Amniotic epithelial cell (primary cell): ENCODE measurements at regions not wholly inside any gene's neighbourhood (a gene's known extent, or its start where the extent isn't known, plus 50 kb on each side); places are given as distances from the start of the nearest gene placed in this dataset.

ENCODE experiments used
- DNase-seq: peaks from one replicate; pipeline ENCODE4 v3.0.0-alpha.2; 2010; ENCODE audit warnings: low read depth

DNA sequence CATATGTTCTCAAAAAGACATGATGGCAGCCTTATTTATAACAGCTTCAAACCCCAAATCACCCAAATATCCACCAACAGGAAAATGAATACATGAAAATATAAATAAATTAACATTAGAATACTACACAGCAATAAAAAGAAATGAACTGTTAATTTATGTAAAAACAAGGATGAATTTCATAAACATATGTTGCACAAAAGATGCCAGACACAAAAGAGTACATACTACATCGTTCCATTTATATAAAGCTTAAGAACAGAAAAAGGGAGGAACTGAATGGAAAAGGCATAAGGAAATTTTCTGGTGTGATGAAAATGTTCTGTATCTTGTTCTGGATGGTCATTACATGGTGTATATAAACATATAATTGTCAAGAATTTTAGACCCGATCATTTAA is 69.9 kb upstream of the TUSC7 start:
- DNase-seq, result no peak

DNA sequence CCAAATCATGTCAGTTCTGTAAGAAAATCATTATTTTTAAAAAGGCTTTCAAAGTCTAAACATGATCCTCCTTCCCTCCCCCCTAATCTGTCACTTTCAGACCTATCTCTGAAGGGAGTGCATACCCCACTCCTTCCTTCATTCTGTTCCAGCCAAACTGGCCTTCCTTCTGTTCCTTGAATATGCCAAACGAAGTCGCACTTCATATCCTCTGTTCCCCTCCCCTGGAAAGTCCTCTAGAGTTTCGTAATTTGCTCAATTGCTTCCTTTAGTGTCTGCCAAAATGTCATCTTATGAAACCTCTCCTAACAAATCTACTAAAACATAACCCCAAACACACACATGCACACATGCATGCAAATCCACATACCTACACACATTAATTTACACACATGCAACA is 69.5 kb upstream of the TUSC7 start:
- no peak for DNase-seq

DNA sequence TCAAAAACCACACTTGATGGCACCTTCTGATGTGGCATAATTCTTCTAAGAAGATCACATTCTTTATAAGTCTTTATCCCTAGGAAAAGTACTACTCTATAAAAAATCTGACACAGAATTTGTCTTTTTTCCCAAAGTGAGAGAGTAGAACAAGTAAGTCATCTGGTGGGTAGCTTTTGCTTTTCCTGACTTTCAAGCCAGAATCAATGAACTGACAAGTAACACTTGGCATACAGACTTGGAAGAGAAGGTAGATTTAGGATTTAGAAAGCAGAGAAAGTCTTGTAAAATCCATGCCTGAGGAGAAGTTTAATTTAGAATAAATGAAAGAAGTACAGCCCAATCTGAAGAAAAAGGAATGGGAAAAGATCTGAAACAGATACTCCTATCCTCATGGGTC is 66.6 kb upstream of the TUSC7 start:
- no peak for DNase-seq

DNA sequence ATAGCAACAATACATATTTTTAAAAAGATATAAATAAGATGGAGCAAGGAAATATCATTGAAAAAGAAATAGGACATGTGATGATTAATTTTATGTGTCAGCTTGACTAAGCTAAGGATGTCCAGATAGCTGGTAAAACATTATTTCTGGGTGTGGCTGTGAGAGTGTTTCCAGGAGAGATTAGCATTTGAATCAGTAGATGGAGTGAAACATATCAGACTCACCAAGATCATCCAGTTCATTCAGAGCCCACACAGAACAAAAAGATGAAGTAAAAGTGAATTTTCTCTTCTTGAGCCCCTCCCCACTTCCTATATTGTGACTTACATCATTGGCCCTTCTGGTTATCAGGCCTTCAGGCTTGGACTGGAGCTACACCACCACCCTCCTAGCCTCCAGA is 61.6 kb upstream of the TUSC7 start:
- no peak for DNase-seq
